GM21717 (cell line): ENCODE measurements at regions not wholly inside any gene's neighbourhood (a gene's known extent, or its start where the extent isn't known, plus 50 kb on each side); places are given as distances from the start of the nearest gene placed in this dataset.
A peak's percentile ranks its signal among the peaks of the same experiment; 100 is the strongest.

Experiments
- ATAC-seq: cut with Tn5 transposase; IDR thresholded peaks from one replicate; pipeline ENCODE4 v1.9.1; 2021; ENCODE audit warnings: mild to moderate bottlenecking, moderate library complexity; ENCODE audit not compliant: unreplicated experiment

DNA sequence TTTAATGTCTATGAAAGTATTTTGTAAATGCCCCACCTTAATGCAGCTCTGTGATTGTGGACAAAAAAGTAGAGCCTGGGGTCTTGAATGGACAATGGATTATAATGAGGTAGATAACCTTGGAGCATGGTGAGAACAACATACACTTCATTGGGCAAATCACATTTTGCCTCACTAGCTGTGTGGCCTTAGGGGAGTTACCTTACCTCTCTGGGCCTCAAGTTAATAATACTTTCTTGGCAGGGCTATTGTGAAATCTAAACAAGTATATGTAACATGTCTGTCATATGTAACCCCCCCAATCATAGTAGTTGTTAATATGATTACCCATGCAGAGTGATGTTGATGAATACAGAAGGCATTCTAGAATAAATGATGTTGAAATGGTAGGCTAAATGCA is 213.6 kb upstream of the ANKRD55 start:
- no peak for ATAC-seq

DNA sequence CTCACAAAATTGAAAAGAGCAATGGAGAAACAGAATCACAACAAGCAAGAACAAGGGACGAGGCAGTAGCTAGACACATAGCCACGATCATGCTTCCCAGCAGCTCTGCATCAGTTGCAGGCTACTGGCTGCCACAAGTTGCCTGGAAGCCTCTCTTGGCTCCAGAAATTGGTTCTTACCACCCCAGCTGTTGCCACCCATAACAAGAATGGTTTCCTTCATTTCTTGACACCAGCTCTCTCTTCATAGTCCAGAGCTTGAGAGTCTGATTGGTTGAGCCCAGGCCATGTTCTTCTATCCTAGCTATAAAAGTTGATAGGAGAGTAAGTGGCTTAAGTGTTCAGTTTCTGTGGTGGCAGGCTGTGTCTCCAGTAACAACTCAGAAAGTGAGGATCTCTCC is 210.7 kb upstream of the ANKRD55 start:
- no peak for ATAC-seq

DNA sequence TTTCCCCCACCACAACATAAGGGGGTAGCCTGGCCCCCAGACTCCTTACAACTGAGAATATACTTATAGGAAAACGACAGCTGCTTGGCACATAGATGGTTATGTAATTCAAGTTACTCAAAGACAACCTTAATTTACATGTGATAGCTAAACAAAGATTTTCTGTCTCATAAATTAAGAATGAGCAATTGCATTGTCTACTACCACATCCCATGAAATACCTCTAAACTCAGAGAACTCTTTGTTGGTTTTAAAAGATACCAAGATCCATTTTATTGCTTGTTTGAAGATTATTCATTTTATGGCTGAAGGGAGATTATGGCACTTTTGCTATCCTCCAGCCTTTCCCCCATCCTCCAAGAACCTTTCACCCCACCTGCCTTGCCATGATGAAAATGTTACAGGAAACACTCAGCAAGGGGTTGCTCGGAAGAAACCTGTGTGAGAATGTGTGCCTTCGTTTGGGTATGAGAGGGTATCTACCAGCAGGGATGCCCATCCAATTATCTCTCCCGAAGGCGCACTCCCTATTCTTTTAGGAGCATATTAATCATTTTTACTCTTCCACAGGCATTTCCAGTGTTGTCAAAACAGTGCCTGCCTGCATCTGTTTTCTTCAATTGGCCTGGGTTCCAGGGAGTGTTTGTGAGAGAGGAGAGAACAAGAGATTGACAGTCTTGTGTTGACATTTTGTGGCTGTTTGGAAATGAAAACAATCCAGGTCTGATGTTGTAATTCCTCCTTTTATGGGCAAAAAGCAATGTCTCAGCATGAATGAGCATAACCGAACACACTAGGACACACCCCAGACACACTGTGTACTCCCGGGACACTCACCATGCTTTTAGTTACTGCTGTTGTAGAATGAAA is 208.0 kb upstream of the ANKRD55 start:
- ATAC-seq, result no peak

DNA sequence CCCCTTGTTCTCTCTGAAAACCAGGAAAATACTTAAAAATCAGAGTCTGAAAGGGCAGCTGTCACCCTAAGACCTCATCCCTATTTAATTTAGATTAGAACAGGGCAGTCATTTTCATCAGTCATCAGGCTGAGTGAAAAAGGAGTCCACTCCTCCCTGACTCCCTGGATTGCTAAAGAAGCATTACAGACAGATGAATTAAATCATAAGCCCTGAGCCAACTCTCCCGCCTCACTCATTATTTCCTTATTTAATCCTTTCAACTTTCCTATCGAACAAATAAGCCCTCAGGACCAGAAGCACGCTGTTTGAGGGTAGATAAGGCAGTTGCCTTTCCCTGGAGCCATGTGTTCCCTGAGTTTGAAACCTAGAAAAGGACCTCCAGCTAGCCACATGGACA is 201.9 kb upstream of the ANKRD55 start:
- ATAC-seq, result no peak

DNA sequence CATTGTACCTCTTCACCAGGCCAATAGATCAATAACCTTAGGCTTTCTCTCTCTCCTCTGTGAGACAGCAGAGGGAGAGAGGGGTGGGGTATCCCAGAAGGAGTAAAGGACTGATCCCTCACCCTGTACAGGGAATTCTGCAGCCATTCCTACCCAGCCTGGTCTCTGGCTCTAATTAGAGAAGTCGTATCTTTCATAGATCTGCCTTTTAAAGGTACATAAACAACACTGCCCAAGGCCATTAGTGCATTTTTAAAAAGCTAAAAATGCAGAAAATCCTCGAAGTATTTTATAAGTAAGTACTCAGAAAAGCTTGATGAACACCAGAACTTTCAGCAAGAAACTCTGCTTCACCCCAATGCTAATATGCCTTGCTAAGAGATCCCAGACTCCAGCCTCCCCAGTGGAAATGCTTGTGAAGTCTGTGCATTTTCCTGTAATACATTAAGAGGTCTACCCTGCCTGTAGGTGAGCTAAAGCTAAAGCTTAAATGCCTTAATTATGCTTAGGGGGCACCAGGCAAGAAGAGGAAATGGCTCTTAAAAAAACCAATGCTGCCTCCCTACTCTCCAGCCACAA is 200.0 kb upstream of the ANKRD55 start:
- ATAC-seq, result no peak

DNA sequence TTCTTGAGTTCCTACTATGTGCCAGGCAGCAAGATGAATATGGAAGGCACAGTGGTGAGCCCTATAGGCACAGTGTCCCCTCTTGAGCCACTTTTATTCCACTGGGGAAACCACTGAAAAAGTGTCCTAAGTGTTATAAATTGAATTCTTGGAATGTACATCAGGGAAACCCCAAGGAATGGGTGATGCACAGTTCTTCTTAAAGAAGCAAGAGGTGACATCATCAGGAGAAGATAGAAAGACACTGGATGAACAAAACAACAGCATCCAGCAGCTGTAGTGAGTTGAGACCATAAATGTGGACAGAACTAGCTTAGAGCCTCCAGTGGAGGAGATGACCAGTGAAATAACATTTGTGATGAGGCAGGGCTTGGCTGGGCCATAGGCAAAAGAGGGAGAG is 199.2 kb upstream of the ANKRD55 start:
- no peak for ATAC-seq

DNA sequence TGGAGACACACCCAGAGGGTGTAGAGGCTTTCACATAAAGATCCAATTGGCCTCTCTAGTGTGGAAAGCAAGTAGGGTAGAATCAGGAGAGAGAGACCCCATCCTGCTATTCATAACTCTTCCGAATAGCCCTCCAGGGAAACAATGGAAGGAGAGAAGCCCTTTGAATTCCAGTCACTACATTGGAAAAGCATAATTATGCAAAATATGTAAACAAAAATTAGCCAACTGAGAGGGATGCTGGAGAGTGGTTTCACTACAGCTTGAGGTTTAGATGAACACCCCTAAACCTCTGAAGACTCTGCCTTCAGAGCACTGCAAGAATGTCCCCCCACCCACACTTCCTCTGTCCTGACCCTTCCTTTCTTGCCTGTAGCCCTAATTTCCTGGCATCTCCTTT is 197.3 kb upstream of the ANKRD55 start:
- ATAC-seq, result no peak

DNA sequence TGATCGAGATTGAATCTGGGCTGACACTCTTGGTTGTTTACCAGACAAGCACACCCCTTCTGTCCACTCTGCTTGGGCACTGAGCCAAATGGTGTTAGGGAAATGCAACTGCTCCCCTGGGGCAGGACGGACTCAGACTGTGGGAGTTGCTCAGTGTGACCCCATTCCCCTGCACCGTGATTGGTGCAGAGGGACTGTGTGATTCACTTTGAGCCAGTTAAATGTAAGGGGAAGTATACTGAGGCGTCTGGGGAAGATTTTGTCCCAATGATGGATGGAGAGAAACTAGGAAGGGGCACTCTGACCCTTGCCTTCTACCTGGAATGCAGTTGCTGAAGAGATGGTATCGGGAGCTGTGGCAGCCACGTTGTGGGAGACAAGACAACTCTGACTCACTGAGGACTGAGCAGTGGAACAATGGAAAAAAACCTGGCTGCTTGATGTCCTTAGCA is 196.0 kb upstream of the ANKRD55 start:
- no peak for ATAC-seq

DNA sequence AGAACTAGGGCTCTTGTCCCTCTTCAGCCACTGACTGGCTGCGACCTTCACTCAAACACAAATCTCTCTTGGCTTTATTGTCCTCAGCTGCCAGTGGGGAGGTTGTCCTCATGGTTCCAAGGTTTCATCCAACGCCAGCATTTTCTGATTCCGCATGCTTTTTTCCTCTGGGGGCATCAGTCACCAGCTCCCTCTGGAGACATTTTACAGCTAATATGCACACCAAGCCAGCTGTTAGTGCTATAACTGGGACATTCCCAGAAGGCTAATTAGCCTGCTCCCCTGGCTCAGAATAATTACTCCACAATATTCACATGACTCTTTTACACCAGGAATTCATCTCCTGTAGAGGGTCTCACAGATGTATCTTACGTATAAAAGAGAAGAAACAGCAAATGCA is 193.6 kb upstream of the ANKRD55 start:
- no peak for ATAC-seq

DNA sequence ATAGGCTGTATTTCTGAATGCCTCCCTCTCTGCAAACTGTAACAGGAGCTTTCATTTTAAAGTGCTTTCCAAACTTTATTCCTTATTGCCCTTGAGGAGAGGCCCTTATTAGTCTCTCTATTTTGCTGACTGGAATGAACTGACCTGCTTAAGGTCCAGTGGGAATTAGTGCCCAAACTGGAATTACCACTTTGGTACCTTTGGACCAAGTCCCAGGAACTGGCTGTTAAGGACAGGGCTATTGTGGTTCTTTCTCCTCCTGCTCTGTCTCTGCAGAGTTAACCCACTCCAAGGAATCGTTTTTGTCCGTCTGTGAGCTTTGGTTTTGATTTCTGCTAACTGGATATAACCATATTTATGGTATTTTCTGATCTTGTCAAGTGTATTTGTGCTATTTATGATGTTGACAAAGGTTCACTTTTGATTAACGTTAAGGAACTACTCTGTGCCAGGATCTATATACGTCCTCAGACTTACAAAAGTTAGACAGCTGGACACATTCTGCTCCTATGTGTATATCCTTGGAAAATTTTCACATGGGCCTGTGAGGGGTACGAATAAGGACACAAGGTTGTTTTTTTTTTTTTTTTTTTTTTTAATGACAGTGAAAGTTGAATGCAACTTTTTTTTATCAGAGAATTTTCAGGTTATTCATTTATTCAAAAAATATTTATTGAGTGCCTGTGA is 189.1 kb upstream of the ANKRD55 start:
- no peak for ATAC-seq

DNA sequence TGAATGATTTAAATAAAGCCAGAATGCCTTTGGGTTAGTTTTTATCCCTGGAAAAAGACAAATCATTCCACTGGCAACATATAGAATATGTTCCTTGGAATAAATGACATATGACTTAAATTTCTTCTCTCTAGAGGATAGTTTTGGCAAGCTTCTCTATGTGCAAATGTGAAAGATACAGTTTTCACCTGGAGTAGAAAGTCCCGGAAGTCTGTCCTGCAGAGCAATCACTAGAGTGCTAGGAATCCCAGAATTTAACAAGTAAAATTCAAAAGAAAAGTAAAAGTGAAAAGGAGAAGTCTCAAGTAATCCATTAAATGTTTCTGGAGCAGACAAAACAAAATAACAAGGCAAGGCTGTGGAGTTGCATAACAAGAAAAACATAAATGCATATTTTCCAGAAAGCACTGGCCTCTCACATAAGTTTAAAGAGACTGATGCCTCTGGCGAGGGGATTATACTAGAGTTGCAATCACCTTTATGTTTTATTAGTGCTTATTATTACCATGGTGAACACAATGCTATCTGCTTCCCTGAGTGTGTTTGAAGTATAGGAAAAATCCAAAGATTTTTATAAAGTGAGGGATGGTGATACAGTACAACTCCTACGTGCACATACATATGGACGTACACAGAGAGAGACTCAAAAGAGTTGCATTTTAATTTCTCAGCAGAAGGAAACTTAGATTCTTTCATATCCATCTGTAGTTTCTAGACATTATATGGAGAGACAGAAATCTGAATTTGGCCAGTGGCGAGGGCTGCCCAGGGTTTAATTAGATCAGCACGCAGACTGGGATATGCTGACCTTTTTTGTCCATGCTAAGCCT is 188.3 kb upstream of the ANKRD55 start:
- no peak for ATAC-seq

DNA sequence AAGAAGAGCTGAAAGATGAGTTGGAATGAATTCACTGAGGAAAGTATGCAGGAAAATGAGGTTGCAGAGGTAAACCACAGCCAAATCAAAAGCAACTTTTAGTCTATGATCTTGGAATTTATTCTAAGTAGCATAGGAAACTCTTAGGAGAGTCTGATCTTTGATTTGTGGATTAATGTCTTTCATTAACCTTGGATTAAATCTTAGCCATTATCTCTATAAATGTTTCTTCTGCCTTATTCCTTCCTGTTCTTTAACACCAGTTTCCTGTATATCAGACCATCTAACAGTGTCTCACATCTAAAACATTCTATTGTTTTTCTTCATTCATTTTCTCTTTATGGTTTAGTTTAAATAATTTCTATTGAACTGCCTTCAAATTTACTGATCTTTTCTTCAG is 187.2 kb upstream of the ANKRD55 start:
- no peak for ATAC-seq

DNA sequence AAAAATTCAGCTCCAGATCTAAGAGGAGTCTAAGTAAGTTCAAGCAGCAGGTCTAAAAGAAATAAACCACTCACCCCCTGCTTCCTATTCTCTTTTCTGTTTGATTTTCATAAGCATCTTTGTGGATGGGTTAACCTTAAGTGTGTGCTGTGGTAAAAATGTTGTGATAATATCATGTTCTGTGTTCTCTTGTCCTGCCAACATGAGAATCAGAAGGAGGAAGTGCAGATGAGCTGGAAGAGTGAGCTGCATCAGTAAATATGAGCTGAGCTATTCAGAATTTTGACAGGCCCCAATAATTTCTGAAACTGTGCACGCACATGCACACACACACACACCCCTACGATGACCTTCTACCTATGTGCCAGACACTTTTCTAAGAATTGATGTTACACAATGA is 186.5 kb upstream of the ANKRD55 start:
- no peak for ATAC-seq

DNA sequence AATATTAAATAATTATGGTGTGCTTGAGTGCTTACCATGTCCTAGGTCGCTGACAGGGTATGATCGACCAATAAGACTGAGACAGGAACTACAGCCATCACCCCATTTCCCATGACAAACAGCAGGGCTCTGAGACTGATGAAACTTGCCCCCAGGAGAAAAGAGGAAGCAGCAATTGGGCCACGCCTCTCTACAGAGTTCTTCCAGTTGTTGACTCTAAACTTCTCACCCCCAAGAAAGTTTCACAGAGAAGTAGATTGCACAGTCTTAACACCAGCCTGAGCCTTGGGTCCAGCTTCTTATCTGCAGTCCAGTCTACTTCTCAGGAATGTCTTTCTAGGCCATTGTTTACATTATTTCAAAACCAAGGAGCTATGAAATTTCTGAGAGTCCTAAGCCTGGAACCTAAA is 182.2 kb upstream of the ANKRD55 start:
- peak; percentile 93 for ATAC-seq

DNA sequence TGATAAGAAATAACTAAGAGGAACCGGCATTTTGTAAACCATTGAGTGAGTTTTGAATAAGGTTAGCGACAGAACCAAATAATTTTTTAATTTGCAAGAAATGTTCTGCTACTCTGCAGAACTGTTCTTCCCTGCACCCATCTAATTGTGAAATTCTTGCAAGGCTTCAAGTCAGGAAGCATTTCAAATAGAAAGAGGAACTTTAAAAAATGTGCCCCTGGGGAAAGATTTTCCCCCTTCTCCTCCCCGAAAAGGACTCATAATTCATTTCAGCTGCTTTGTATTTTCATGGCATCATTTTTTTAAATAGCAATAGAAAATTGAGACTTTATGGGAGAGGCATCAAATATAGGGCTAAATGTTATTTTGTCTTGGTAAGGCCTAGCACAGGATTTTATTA is 180.9 kb upstream of the ANKRD55 start:
- no peak for ATAC-seq

DNA sequence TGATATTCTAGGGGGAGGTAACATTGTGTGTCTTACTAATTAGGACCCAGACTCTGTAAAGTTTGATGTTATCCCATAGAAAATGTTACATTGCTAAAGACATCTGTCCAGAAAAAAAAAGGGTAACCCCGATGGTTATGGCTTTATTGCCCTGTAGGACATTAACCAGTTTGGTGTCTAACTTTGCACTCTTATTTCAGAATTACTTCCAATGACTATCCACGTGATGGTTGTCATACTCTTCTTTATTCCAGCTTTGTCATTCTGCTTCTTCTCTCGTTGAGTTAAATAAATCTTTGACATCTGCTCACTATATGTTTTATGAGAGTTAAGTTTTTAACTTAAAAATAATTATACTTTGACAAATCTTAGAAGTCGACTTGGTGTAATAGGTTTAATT is 180.4 kb upstream of the ANKRD55 start:
- ATAC-seq, result no peak

DNA sequence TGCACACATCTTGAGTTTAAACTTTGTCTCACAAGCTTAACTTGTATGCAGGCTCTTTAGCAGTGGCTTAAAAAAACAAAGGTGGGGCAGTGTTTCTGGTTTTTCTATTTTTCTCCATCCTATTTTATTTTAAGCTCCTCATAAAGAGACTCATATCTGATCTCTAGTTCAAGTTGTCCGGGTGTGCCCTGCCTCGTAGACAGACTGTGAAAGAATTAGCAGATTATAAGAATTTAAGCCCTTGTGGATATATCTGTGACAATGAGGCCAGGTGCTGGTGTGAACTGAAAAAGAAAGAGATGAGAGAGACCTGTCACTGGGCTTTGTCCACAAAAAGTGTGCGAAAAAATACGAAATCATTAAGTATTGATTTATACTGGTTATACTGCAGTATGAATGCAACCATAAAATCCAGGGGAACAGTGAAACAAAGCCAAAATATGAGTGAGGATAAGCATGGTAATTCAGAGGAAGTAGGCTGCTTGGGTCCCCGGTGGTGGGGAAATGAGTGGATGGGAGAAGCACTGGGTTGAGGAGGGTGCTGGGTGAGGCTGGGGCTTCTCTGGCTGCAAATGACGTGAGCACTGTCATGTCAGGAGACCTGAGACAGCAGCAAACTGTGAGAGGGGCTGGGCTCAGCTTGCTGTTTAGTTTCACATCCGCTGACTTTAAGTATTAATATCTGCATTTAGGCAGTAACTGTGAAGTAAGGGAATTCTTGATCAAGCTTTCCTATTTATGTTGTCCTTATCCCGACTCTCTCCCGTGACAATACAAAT is 179.7 kb upstream of the ANKRD55 start:
- ATAC-seq, result peak; percentile 87

DNA sequence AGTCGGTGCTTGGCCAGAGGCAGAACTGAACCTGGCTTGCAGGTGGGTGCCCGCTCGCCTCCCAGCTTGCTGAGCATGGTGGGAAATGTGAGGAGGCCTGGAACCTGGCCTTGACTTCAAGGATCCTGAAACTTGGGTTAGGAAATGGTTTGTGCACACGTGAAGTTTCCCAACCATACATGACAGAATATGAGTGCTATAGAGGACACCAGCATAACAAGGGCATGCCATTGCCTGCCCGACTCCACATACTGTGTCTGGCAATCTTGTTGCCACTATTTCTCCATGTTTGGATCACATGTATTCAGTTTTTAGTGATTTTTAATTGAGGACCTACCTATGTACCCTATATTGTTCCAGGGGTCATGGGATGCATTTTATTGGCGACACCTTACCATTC is 177.6 kb upstream of the ANKRD55 start:
- no peak for ATAC-seq

DNA sequence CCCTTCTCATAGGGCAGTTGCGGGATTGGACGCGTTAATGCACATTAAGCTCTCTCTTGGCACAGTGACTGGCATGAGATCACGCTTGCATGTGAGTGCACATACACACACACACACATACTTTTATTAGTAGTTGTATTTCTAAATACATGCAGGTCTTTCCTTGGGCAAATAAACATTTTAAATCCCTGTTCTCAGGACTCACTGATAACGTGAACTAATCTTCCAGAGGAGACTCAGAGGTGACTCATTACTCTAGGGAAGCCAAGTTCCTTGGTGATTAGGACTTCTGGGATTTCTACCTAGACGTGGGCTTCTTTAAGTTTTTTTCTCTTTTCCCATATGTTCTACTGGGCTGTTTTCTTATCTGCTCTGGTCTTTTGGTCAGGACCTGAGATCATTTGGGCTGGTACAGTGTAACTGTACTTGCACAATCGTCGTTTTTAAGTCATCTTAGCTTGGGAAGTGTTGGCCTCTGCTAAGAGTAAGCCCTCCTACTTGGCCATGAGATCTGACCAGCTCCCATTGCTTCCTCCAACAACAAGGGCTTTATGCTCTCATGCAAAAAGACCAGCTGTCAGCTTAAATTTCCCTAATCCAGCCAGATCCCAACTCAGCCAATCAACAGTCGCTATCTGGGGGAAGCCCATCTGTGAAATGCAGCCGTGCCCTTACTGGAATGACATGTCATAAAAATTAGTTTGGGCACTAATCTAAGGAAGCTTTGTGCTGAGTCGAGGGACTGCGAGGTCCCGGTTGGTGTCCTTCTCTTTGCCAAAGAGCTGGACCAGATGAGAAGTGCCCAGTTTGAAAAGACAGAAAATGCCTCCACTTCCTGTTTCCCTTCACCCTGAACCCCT is 176.4 kb upstream of the ANKRD55 start:
- no peak for ATAC-seq
